Nephron progenitor cell (in vitro differentiated cells): ENCODE measurements at regions not wholly inside any gene's neighbourhood (a gene's known extent, or its start where the extent isn't known, plus 50 kb on each side); places are given as distances from the start of the nearest gene placed in this dataset.
"Not testable (repeated sequence)": the region's sequence is repeated elsewhere in the genome, so short reads cannot be mapped to it uniquely, and the experiment has no call there.

Experiments
- DNase-seq: peaks from one replicate; pipeline ENCODE4 v3.0.0; 2021
- H3K27ac Mint-ChIP-seq: 2 replicates; pipeline ENCODE4 v1.8.0; 2021; ENCODE audit warnings: mild to moderate bottlenecking, moderate library complexity, mixed read lengths
- H3K27me3 Mint-ChIP-seq: 2 replicates; pipeline ENCODE4 v1.8.0; 2021; ENCODE audit warnings: mild to moderate bottlenecking, low read depth, mixed read lengths; ENCODE audit not compliant: poor library complexity
- H3K36me3 Mint-ChIP-seq: 2 replicates; pipeline ENCODE4 v1.8.0; 2021; ENCODE audit warnings: low read depth, mixed read lengths
- H3K4me1 Mint-ChIP-seq: 2 replicates; pipeline ENCODE4 v1.8.0; 2021; ENCODE audit warnings: mixed read lengths
- H3K4me3 Mint-ChIP-seq: 2 replicates; pipeline ENCODE4 v1.8.0; 2021; ENCODE audit warnings: mild to moderate bottlenecking, moderate library complexity, mixed read lengths
- H3K9me3 Mint-ChIP-seq: 2 replicates; pipeline ENCODE4 v1.8.0; 2021; ENCODE audit warnings: mild to moderate bottlenecking, moderate library complexity, mixed read lengths
- CTCF ChIP-seq: fragments of 200-600 bp; sonication (generic); IDR thresholded peaks from 2 replicates; pipeline ENCODE4 v1.5.0; 2021; ENCODE audit warnings: antibody characterized with exemption

GRCh38 chr11:110347660-110348059 lies 51.2 kb upstream of the RDX start:
- no peak for TF ChIP-seq CTCF
- DNase-seq, result no peak
- no peak overlapping the region for H3K27ac Mint-ChIP-seq
- H3K4me1 Mint-ChIP-seq, result peaks cover 5% of the 10 kb centered on the region
- no peaks in the 10 kb centered on the region for H3K36me3 Mint-ChIP-seq
- peaks cover 13% of the 10 kb centered on the region for H3K9me3 Mint-ChIP-seq
- no peak overlapping the region for H3K4me3 Mint-ChIP-seq
- H3K27me3 Mint-ChIP-seq, result peaks cover 10% of the 10 kb centered on the region

- Mint-ChIP-seq H3K27ac (no peak overlapping the region), H3K36me3 (no peaks in the 10 kb centered on the region), H3K27me3 (peaks cover 10% of the 10 kb centered on the region), H3K9me3 (peaks cover 3% of the 10 kb centered on the region), H3K4me3 (no peak overlapping the region), H3K4me1 (peaks cover 5% of the 10 kb centered on the region)
- no peak for DNase-seq
- no peak for TF ChIP-seq CTCF
These were observed 53.0 kb upstream of the RDX start for GRCh38 chr11:110349138-110349996.

GRCh38 chr11:110349997-110350383 lies 53.6 kb upstream of the RDX start:
- H3K27ac Mint-ChIP-seq, H3K4me1 Mint-ChIP-seq, DNase-seq, H3K36me3 Mint-ChIP-seq, H3K27me3 Mint-ChIP-seq, H3K4me3 Mint-ChIP-seq, H3K9me3 Mint-ChIP-seq: not testable (repeated sequence)

- TF ChIP-seq CTCF, result no peak
- Mint-ChIP-seq H3K9me3 (peaks cover 4% of the 10 kb centered on the region), H3K27ac (peak overlapping the region; percentile 47), H3K4me1 (peaks cover 20% of the 10 kb centered on the region), H3K27me3 (peaks cover 1% of the 10 kb centered on the region), H3K36me3 (no peaks in the 10 kb centered on the region), H3K4me3 (no peak overlapping the region)
- DNase-seq, result peak; percentile 4
These were observed 58.8 kb upstream of the RDX start for GRCh38 chr11:110355011-110355744.

- no peak for TF ChIP-seq CTCF
- Mint-ChIP-seq H3K27me3 (no peaks in the 10 kb centered on the region), H3K4me3 (no peak overlapping the region), H3K4me1 (peaks cover 25% of the 10 kb centered on the region), H3K27ac (peak overlapping the region; percentile 94), H3K36me3 (no peaks in the 10 kb centered on the region), H3K9me3 (peaks cover 4% of the 10 kb centered on the region)
- DNase-seq, result no peak
These were observed 60.6 kb upstream of the RDX start for GRCh38 chr11:110356762-110357671.

GRCh38 chr11:110358336-110358735 lies 61.9 kb upstream of the RDX start:
- DNase-seq, result no peak
- H3K4me1 Mint-ChIP-seq, result peaks cover 38% of the 10 kb centered on the region
- no peak overlapping the region for H3K27ac Mint-ChIP-seq
- H3K27me3 Mint-ChIP-seq, result no peaks in the 10 kb centered on the region
- H3K9me3 Mint-ChIP-seq, result peaks cover 4% of the 10 kb centered on the region
- no peak overlapping the region for H3K4me3 Mint-ChIP-seq
- TF ChIP-seq CTCF, result no peak
- H3K36me3 Mint-ChIP-seq, result no peaks in the 10 kb centered on the region

GRCh38 chr11:110360781-110361408 lies 64.5 kb upstream of the RDX start:
- not testable (repeated sequence) for H3K36me3 Mint-ChIP-seq, DNase-seq, H3K9me3 Mint-ChIP-seq, H3K27ac Mint-ChIP-seq, H3K4me3 Mint-ChIP-seq, H3K27me3 Mint-ChIP-seq
- peaks cover 37% of the 10 kb centered on the region for H3K4me1 Mint-ChIP-seq
